GM12878 (cell line): ENCODE measurements at regions not wholly inside any gene's neighbourhood (a gene's known extent, or its start where the extent isn't known, plus 50 kb on each side); places are given as distances from the start of the nearest gene placed in this dataset.

Source experiments
- ATAC-seq: fragments of 200-7000 bp; cut with Tn5 transposase; 3 replicates; pipeline ENCODE4 v1.9.1; 2020; ENCODE audit warnings: mild to moderate bottlenecking, moderate library complexity
- BruUV-seq: library from RNA; stranded (reverse); fragments of 400-500 nt; replicated peaks from 2 replicates; lab custom pipeline; 2021; lab: Mats Ljungman, UMichigan
- CTCF ChIA-PET: fragments of 300-600 bp; sonication (Branson Sonifier 250); formaldehyde crosslinking; extraction: SDS; loops from one replicate; lab custom pipeline; 2021; ENCODE audit warnings: inconsistent platforms; lab: Yijun Ruan, JAX
- POLR2A ChIA-PET: fragments of 350-600 bp; formaldehyde crosslinking; extraction: SDS; loops from one replicate; lab custom pipeline; 2021; ENCODE audit warnings: inconsistent platforms; lab: Charles Lee
- RAD21 ChIA-PET: fragments of 300-600 bp; sonication (Branson Sonifier 250); formaldehyde crosslinking; loops from one replicate; lab custom pipeline; 2023; ENCODE audit warnings: antibody characterized with exemption; ENCODE audit not compliant: unreplicated experiment; lab: Charles Lee
- SMC1A ChIA-PET: fragments of 300-600 bp; sonication (Branson Sonifier 250); formaldehyde crosslinking; loops from one replicate; lab custom pipeline; 2023; ENCODE audit not compliant: unreplicated experiment, uncharacterized antibody; lab: Charles Lee
- DNase-seq: peaks from one replicate; pipeline ENCODE4 v3.0.0-alpha.2; 2011; ENCODE audit warnings: low read depth, low spot score
- FAIRE-seq: peaks from 3 replicates; lab custom pipeline; 2011; peaks lifted over from hg19 to GRCh38; lab: Jason Lieb, UNC
- H2AFZ ChIP-seq: 2 replicates; pipeline ENCODE4 v1.6.0; 2011; ENCODE audit warnings: low read depth, low read length, control low read depth; ENCODE audit not compliant: control insufficient read depth
- H3K27ac ChIP-seq: 2 replicates; pipeline ENCODE4 v1.5.1; 2011; ENCODE audit warnings: control low read depth; ENCODE audit not compliant: control insufficient read depth, insufficient read depth
- H3K27me3 ChIP-seq, 2 experiments: replicated peaks in 1 of 2; 2 replicates each; pipeline versions ENCODE4 v1.6.0 to v1.6.1; 2011; ENCODE audit warnings: low read length in 1 of 2; ENCODE audit not compliant: control insufficient read depth in 2 of 2, insufficient read depth in 2 of 2
- H3K36me3 ChIP-seq, 2 experiments: 2 replicates each; pipeline ENCODE4 v1.5.1; 2011; ENCODE audit warnings: low read length in 1 of 2; ENCODE audit not compliant: control insufficient read depth in 2 of 2, insufficient read depth in 2 of 2
- H3K4me1 ChIP-seq: 2 replicates; pipeline ENCODE4 v1.6.1; 2011; ENCODE audit warnings: mild to moderate bottlenecking, low read length, moderate library complexity, mixed read lengths; ENCODE audit not compliant: control insufficient read depth, insufficient read depth
- H3K4me2 ChIP-seq: 2 replicates; pipeline ENCODE4 v1.6.0; 2011; ENCODE audit warnings: control low read depth; ENCODE audit not compliant: control insufficient read depth, insufficient read depth
- H3K4me3 ChIP-seq: fragments of 200-600 bp; sonication (generic); 2 replicates; pipeline ENCODE4 v1.5.1; 2016
- H3K79me2 ChIP-seq: 2 replicates; pipeline ENCODE4 v1.6.0; 2011; ENCODE audit warnings: low read length; ENCODE audit not compliant: control insufficient read depth, insufficient read depth
- H3K9ac ChIP-seq: 2 replicates; pipeline ENCODE4 v1.8.0; 2011; ENCODE audit warnings: low read length, control low read depth, mixed read lengths; ENCODE audit not compliant: control insufficient read depth, insufficient read depth
- H3K9me3 ChIP-seq: replicated peaks from 3 replicates; pipeline ENCODE4 v1.5.1; 2011; ENCODE audit warnings: mild to moderate bottlenecking, low read length; ENCODE audit not compliant: control insufficient read depth, insufficient read depth
- H4K20me1 ChIP-seq: 2 replicates; pipeline ENCODE4 v1.6.0; 2011; ENCODE audit not compliant: control insufficient read depth, insufficient read depth
- BCL11A ChIP-seq: IDR thresholded peaks from 2 replicates; pipeline ENCODE4 v1.6.1; 2011; ENCODE audit warnings: low read depth, low read length
- BCLAF1 ChIP-seq: fragments of 450-650 bp; IDR thresholded peaks from 2 replicates; pipeline ENCODE4 v1.6.1; 2017; ENCODE audit warnings: antibody characterized with exemption, mild to moderate bottlenecking, moderate library complexity
- CBX5 ChIP-seq: sonication (generic); IDR thresholded peaks from 2 replicates; pipeline ENCODE4 v1.6.1; 2016; ENCODE audit warnings: low read depth, moderate library complexity, mild to moderate bottlenecking, inconsistent platforms
- CHD4 ChIP-seq: fragments of 200-600 bp; sonication (generic); IDR thresholded peaks from 2 replicates; pipeline ENCODE4 v1.6.1; 2016; ENCODE audit warnings: mild to moderate bottlenecking
- CREM ChIP-seq: IDR thresholded peaks from 2 replicates; pipeline ENCODE4 v1.6.1; 2014; ENCODE audit warnings: antibody characterized with exemption, low read depth
- CTCF ChIP-seq, 3 experiments: IDR thresholded peaks in 2 of 3; conservative IDR thresholded peaks in 1 of 3; 2 replicates each; pipeline ENCODE4 v1.5.1; 2011; ENCODE audit warnings: low read depth in 3 of 3, low read length in 3 of 3, mild to moderate bottlenecking in 3 of 3, control low read depth in 2 of 3, moderate library complexity in 2 of 3, inconsistent platforms in 1 of 3, mixed read lengths in 1 of 3; ENCODE audit not compliant: control insufficient read depth in 2 of 3, insufficient read depth in 1 of 3; ENCODE audit errors: extremely low read depth in 1 of 3
- E4F1 ChIP-seq: fragments of 450-650 bp; IDR thresholded peaks from 2 replicates; pipeline ENCODE4 v1.6.1; 2018; ENCODE audit warnings: borderline replicate concordance, mild to moderate bottlenecking; ENCODE audit not compliant: partially characterized antibody
- EED ChIP-seq: sonication (generic); IDR thresholded peaks from 2 replicates; pipeline ENCODE4 v1.6.1; 2016; ENCODE audit warnings: antibody characterized with exemption, low read depth
- ETV6 ChIP-seq, 2 experiments: fragments of 450-650 bp in 1 of 2; IDR thresholded peaks in 1 of 2; conservative IDR thresholded peaks in 1 of 2; 2 replicates each; pipeline ENCODE4 v1.6.1; 2014; ENCODE audit warnings: antibody characterized with exemption in 1 of 2, borderline replicate concordance in 1 of 2, low read depth in 1 of 2, mild to moderate bottlenecking in 1 of 2, moderate library complexity in 1 of 2
- POU2F2 ChIP-seq: IDR thresholded peaks from 3 replicates; pipeline ENCODE4 v1.6.1; 2011; ENCODE audit warnings: low read depth, mild to moderate bottlenecking, low read length, borderline replicate concordance
- PRDM15 ChIP-seq: fragments of 450-650 bp; formaldehyde crosslinking; IDR thresholded peaks from 2 replicates; pipeline ENCODE4 v1.4.0; 2020; ENCODE audit warnings: mild to moderate bottlenecking, moderate library complexity
- TCF12 ChIP-seq: IDR thresholded peaks from 2 replicates; pipeline ENCODE4 v1.6.1; 2011; ENCODE audit warnings: low read depth, mild to moderate bottlenecking, low read length
- WGBS: methylation state at CpG from one replicate; pipeline ENCODE4 v1.1.6; 2016; ENCODE audit warnings: low lambda C conversion rate; ENCODE audit not compliant: insufficient replicate concordance, insufficient coverage; ENCODE audit errors: missing lambda C conversion rate; 5-methylcytosine and 5-hydroxymethylcytosine counted together
- in situ Hi-C: fragments of 300-500 bp; cut with MboI; formaldehyde crosslinking; loops from 9 replicates; pipeline ENCODE4 v1.14.3; 2018; ENCODE audit warnings: mixed read lengths
- intact Hi-C: fragments of 100-400 bp; cut with micrococcal nuclease; formaldehyde crosslinking; loops from one replicate; pipeline ENCODE4 v1.14.2; 2022; ENCODE audit not compliant: unreplicated experiment

- no peaks in the 10 kb centered on the region for H3K36me3 ChIP-seq
- ChIA-PET SMC1A (interaction anchor here (1.2 kb wide), 1 partner anchor 12 kb away, joined by 5 read pairs; no protein-coding TSS in a partner anchor), CTCF (interaction anchor here (0.7 kb wide), 1 partner anchor 17 kb away, joined by 3 read pairs; no protein-coding TSS in a partner anchor), POLR2A (no interaction called here), RAD21 (no interaction called here)
- no peaks in the 10 kb centered on the region for H3K79me2 ChIP-seq
- H4K20me1 ChIP-seq = no peaks in the 10 kb centered on the region
- H3K9me3 ChIP-seq = peaks cover 4% of the 10 kb centered on the region; the same call in 1 of the 3 replicates
- in situ Hi-C loops = no loop called here
- no peak overlapping the region for H2AFZ ChIP-seq
- H3K4me3 ChIP-seq = no peak overlapping the region
- DNase-seq = no peak
- WGBS = 95% methylated on average over 3 of the region's 3 CpGs
- H3K27me3 ChIP-seq = no peaks in the 10 kb centered on the region
- no peak overlapping the region for H3K4me2 ChIP-seq
- no peak overlapping the region for H3K9ac ChIP-seq
- intact Hi-C loops = no loop called here
- no peaks in the 10 kb centered on the region for H3K4me1 ChIP-seq
- no peak for FAIRE-seq
- no peak overlapping the region for H3K27ac ChIP-seq
- no peak for ATAC-seq
- BruUV-seq = no TSS peak
- TF ChIP-seq CREM = no peak
- no peak for TF ChIP-seq ETV6 (conservative IDR thresholded peaks at IDR 0.05 in 1 of 2, IDR thresholded peaks at IDR 0.05 in 1 of 2; ENCODE audit: borderline replicate concordance in 1 of 2, low read depth in 1 of 2)
- no peak for TF ChIP-seq BCLAF1
- TF ChIP-seq PRDM15 (CRISPR knock-in tag) = no peak
- no peak for TF ChIP-seq EED
- no peak for TF ChIP-seq BCL11A
- TF ChIP-seq POU2F2 = no peak
- no peak for TF ChIP-seq CTCF (IDR thresholded peaks at IDR 0.05 in 2 of 3, conservative IDR thresholded peaks at IDR 0.05 in 1 of 3; ENCODE audit: control insufficient read depth in 2 of 3, extremely low read depth in 1 of 3, insufficient read depth in 1 of 3, low read depth in 3 of 3, low read length in 3 of 3)
- no peak for TF ChIP-seq TCF12
- no peak for TF ChIP-seq E4F1
- TF ChIP-seq CBX5 = no peak
- no peak for TF ChIP-seq CHD4
These were observed 130.7 kb upstream of the NR3C1 start for GRCh38 chr5:143533978-143534760.
